ENCODE measurements at regions not wholly inside any gene's neighbourhood (a gene's known extent, or its start where the extent isn't known, plus 50 kb on each side); places are given as distances from the start of the nearest gene placed in this dataset.

GRCh38 chr18:10239991-10240634 lies 214.3 kb upstream of the APCDD1 start:
- Histone ChIP-seq H3K9me3 (ENCODE audit: low read depth) (no peaks in the 10 kb centered on the region), H3K9ac (no peak overlapping the region), H3K4me2 (ENCODE audit: unreplicated experiment) (no peak overlapping the region), H3K4me1 (ENCODE audit: insufficient read depth) (peaks cover 8% of the 10 kb centered on the region), H3F3A (ENCODE audit: insufficient read depth) (peaks cover 11% of the 10 kb centered on the region), H3K4me3 (no peak overlapping the region), H2AFZ (no peak overlapping the region), H4K20me1 (ENCODE audit: insufficient read depth) (no peaks in the 10 kb centered on the region), H3K79me2 (ENCODE audit: insufficient read depth) (no peaks in the 10 kb centered on the region), H3K27me3 (replicated peaks; ENCODE audit: insufficient read depth) (no peaks in the 10 kb centered on the region), H3K9me2 (ENCODE audit: insufficient read depth) (no peaks in the 10 kb centered on the region), H3K36me3 (ENCODE audit: low read depth) (no peaks in the 10 kb centered on the region), H3K27ac (no peak overlapping the region)
- in situ Hi-C loops (cut with MboI): no loop called here
- TF ChIP-seq EZH2 (IDR thresholded peaks at IDR 0.05; ENCODE audit: insufficient read depth, poor library complexity, severe bottlenecking) (no peak), EZH2phosphoT487 (IDR thresholded peaks at IDR 0.05; ENCODE audit: insufficient read depth, low read depth) (no peak)
- 84 to 88% methylated on average over 5 of the region's 5 CpGs for WGBS, 2 experiments (ENCODE audit: low coverage in 1 of 2, low lambda C conversion rate in 2 of 2, missing lambda C conversion rate in 2 of 2)
- no peak for DNase-seq

- WGBS, 2 experiments (ENCODE audit: low coverage in 1 of 2, low lambda C conversion rate in 2 of 2, missing lambda C conversion rate in 2 of 2): 71 to 92% methylated on average over 2 of the region's 2 CpGs
- Histone ChIP-seq H2AFZ (no peak overlapping the region), H3K4me2 (ENCODE audit: unreplicated experiment) (no peak overlapping the region), H3K4me3 (no peak overlapping the region), H3K4me1 (ENCODE audit: insufficient read depth) (no peaks in the 10 kb centered on the region), H3F3A (ENCODE audit: insufficient read depth) (peaks cover 3% of the 10 kb centered on the region; the same call in 1 of the 2 replicates), H3K27ac (no peak overlapping the region), H3K36me3 (ENCODE audit: low read depth) (no peaks in the 10 kb centered on the region), H3K9me2 (ENCODE audit: insufficient read depth) (no peaks in the 10 kb centered on the region), H3K27me3 (replicated peaks; ENCODE audit: insufficient read depth) (no peaks in the 10 kb centered on the region), H3K9me3 (ENCODE audit: low read depth) (no peaks in the 10 kb centered on the region), H4K20me1 (ENCODE audit: insufficient read depth) (no peaks in the 10 kb centered on the region), H3K79me2 (ENCODE audit: insufficient read depth) (no peaks in the 10 kb centered on the region), H3K9ac (no peak overlapping the region)
- no peak for TF ChIP-seq EZH2phosphoT487 (IDR thresholded peaks at IDR 0.05; ENCODE audit: insufficient read depth, low read depth)
- in situ Hi-C loops (cut with MboI): no loop called here
- DNase-seq: no peak
These were observed 213.5 kb upstream of the APCDD1 start for GRCh38 chr18:10240973-10241372.

GRCh38 chr18:10241579-10241978 lies 212.9 kb upstream of the APCDD1 start:
- 38 to 48% methylated on average over 1 of the region's 1 CpG for WGBS, 2 experiments (ENCODE audit: low coverage in 1 of 2, low lambda C conversion rate in 2 of 2, missing lambda C conversion rate in 2 of 2)
- Histone ChIP-seq H3K9me3 (ENCODE audit: low read depth) (no peaks in the 10 kb centered on the region), H3K27ac (no peak overlapping the region), H4K20me1 (ENCODE audit: insufficient read depth) (no peaks in the 10 kb centered on the region), H3K9ac (no peak overlapping the region), H3K9me2 (ENCODE audit: insufficient read depth) (no peaks in the 10 kb centered on the region), H3K4me2 (ENCODE audit: unreplicated experiment) (no peak overlapping the region), H3F3A (ENCODE audit: insufficient read depth) (no peaks in the 10 kb centered on the region), H3K4me3 (no peak overlapping the region), H3K4me1 (ENCODE audit: insufficient read depth) (no peaks in the 10 kb centered on the region), H2AFZ (no peak overlapping the region), H3K27me3 (replicated peaks; ENCODE audit: insufficient read depth) (no peaks in the 10 kb centered on the region), H3K79me2 (ENCODE audit: insufficient read depth) (no peaks in the 10 kb centered on the region), H3K36me3 (ENCODE audit: low read depth) (no peaks in the 10 kb centered on the region)
- no peak for DNase-seq
- TF ChIP-seq EZH2 (IDR thresholded peaks at IDR 0.05; ENCODE audit: insufficient read depth, poor library complexity, severe bottlenecking): no peak
- no peak for TF ChIP-seq EZH2phosphoT487 (IDR thresholded peaks at IDR 0.05; ENCODE audit: insufficient read depth, low read depth)
- in situ Hi-C loops (cut with MboI): no loop called here

- Histone ChIP-seq H3K9me2 (ENCODE audit: insufficient read depth) (no peaks in the 10 kb centered on the region), H3K4me3 (no peak overlapping the region), H3K27ac (no peak overlapping the region), H3F3A (ENCODE audit: insufficient read depth) (no peaks in the 10 kb centered on the region), H4K20me1 (ENCODE audit: insufficient read depth) (no peaks in the 10 kb centered on the region), H3K36me3 (ENCODE audit: low read depth) (no peaks in the 10 kb centered on the region), H3K9me3 (ENCODE audit: low read depth) (no peaks in the 10 kb centered on the region), H3K9ac (no peak overlapping the region), H3K79me2 (ENCODE audit: insufficient read depth) (no peaks in the 10 kb centered on the region), H3K27me3 (replicated peaks; ENCODE audit: insufficient read depth) (no peaks in the 10 kb centered on the region), H2AFZ (no peak overlapping the region), H3K4me2 (ENCODE audit: unreplicated experiment) (no peak overlapping the region), H3K4me1 (ENCODE audit: insufficient read depth) (no peaks in the 10 kb centered on the region)
- in situ Hi-C loops (cut with MboI): no loop called here
- 89 to 91% methylated on average over 7 of the region's 7 CpGs for WGBS, 2 experiments (ENCODE audit: low coverage in 1 of 2, low lambda C conversion rate in 2 of 2, missing lambda C conversion rate in 2 of 2)
- DNase-seq: no peak
- TF ChIP-seq EZH2 (IDR thresholded peaks at IDR 0.05; ENCODE audit: insufficient read depth, poor library complexity, severe bottlenecking) (no peak), EZH2phosphoT487 (IDR thresholded peaks at IDR 0.05; ENCODE audit: insufficient read depth, low read depth) (no peak)
These were observed 211.3 kb upstream of the APCDD1 start for GRCh38 chr18:10242936-10243680.

Data from GM23248 (cell line).